ENCODE measurements at regions not wholly inside any gene's neighbourhood (a gene's known extent, or its start where the extent isn't known, plus 50 kb on each side); places are given as distances from the start of the nearest gene placed in this dataset.

GRCh38 chr7:57362868-57363267 is 87.1 kb upstream of the ZNF716 start:
- Histone ChIP-seq H3K4me2 (no peak overlapping the region), H3K36me3 (no peaks in the 10 kb centered on the region), H3K9me3 (replicated peaks in 1 of 11) (peaks cover 16 to 51% (median 36%) of the 10 kb centered on the region in 11 experiments; a peak in 21 of 22 replicates), H3K4me1 (no peaks in the 10 kb centered on the region), H3K9ac (no peak overlapping the region), H3K4me3 (no peak overlapping the region), H4K20me1 (no peaks in the 10 kb centered on the region), H3K27ac (no peak overlapping the region), H3K27me3 (no peaks in the 10 kb centered on the region)
- TF ChIP-seq Cebpa-rat (IDR thresholded peaks at IDR 0.05), result no peak

- no peak overlapping the region for H3K9ac ChIP-seq
- H3K27ac ChIP-seq, result no peak overlapping the region
- H4K20me1 ChIP-seq, result no peaks in the 10 kb centered on the region
- no peaks in the 10 kb centered on the region for H3K27me3 ChIP-seq
- H3K9me3 ChIP-seq (replicated peaks in 1 of 11), result peaks cover 12 to 53% (median 32%) of the 10 kb centered on the region in 11 experiments; a peak in 21 of 22 replicates
- H3K4me1 ChIP-seq, result no peaks in the 10 kb centered on the region
- H3K4me3 ChIP-seq, result no peak overlapping the region
- no peak overlapping the region for H3K4me2 ChIP-seq
- no peak for TF ChIP-seq Cebpa-rat (IDR thresholded peaks at IDR 0.05)
- no peaks in the 10 kb centered on the region for H3K36me3 ChIP-seq
Observed at GRCh38 chr7:57363321-57363720, 86.7 kb upstream of the ZNF716 start.

- H3K27ac ChIP-seq, result no peak overlapping the region
- H3K4me1 ChIP-seq, result no peaks in the 10 kb centered on the region
- peaks cover 5 to 39% (median 16%) of the 10 kb centered on the region in 11 experiments; a peak in 17 of 22 replicates for H3K9me3 ChIP-seq (replicated peaks in 1 of 11)
- H3K4me3 ChIP-seq, result no peak overlapping the region
- H3K27me3 ChIP-seq, result no peaks in the 10 kb centered on the region
- no peaks in the 10 kb centered on the region for H4K20me1 ChIP-seq
- no peak for TF ChIP-seq Cebpa-rat (IDR thresholded peaks at IDR 0.05)
- no peak overlapping the region for H3K9ac ChIP-seq
- H3K4me2 ChIP-seq, result no peak overlapping the region
- no peaks in the 10 kb centered on the region for H3K36me3 ChIP-seq
Observed at GRCh38 chr7:57364933-57365710, 84.9 kb upstream of the ZNF716 start.

DNA sequence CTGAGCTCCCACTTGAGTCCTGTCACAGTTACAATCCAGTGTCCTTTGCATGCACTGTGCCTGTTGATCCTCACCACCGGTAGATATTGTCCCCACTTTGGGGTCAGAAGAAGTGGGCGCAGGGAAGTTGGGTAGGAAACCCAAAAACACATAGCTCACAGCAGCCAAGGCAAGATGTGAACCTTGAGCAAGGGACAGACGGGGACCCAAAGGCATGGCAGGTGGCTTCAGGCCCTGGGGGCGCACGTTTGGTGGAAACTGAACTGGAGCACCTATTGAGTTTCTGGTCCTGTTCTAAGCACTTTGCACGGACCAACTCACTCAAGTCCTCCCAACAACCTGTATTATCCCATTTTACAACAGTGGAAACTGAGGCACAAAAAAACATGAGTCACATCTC is 82.8 kb upstream of the ZNF716 start:
- Histone ChIP-seq H3K9ac (no peak overlapping the region), H3K4me2 (no peak overlapping the region), H3K4me3 (no peak overlapping the region), H3K9me3 (replicated peaks in 1 of 11) (peaks cover 4 to 27% (median 8%) of the 10 kb centered on the region in 11 experiments; a peak in 11 of 22 replicates), H3K27ac (no peak overlapping the region), H3K27me3 (no peaks in the 10 kb centered on the region), H4K20me1 (no peaks in the 10 kb centered on the region), H3K36me3 (no peaks in the 10 kb centered on the region), H3K4me1 (no peaks in the 10 kb centered on the region)
- no peak for TF ChIP-seq Cebpa-rat (IDR thresholded peaks at IDR 0.05)

DNA sequence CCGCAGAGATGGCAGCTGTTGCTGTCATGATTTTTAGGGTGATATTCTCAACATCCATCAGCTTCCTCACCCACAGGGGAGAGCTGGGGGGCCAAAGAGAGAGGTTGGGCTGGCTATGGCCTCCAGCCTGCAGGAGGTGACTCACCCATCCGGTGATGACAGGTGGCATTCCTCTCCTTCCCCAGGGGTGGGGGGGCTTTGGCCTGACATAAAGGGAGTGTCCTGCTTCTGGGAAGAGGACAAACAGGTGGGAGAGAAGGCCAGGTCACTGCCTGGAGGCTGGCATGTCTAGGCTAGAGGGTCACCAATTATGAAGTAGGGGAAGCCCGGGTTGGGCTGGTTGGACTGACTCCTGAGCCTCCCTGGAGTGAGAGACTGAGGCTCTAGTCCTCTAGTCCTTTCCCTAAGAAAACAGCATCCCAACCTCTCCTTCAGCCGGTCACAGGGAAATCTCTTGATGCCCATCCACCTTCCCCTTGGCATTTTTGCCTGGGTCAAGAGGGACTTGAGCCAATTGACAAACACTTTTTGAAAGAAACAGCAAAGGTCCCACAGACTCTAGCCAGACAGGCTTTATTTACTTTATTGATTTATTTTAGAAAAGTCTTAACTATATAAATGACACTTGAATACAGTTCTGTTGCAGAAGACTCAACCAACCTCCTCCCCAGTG is 79.8 kb upstream of the ZNF716 start:
- H3K36me3 ChIP-seq, result no peaks in the 10 kb centered on the region
- H3K4me3 ChIP-seq, result no peak overlapping the region
- no peaks in the 10 kb centered on the region for H3K4me1 ChIP-seq
- no peaks in the 10 kb centered on the region for H3K27me3 ChIP-seq
- TF ChIP-seq Cebpa-rat (IDR thresholded peaks at IDR 0.05), result no peak
- no peaks in the 10 kb centered on the region for H4K20me1 ChIP-seq
- no peak overlapping the region for H3K9ac ChIP-seq
- H3K9me3 ChIP-seq (replicated peaks in 1 of 11), result peaks cover 18 to 51% (median 32%) of the 10 kb centered on the region in 11 experiments; a peak in 19 of 22 replicates
- no peak overlapping the region for H3K4me2 ChIP-seq
- no peak overlapping the region for H3K27ac ChIP-seq

GRCh38 chr7:57370739-57371098 is 79.3 kb upstream of the ZNF716 start:
- Histone ChIP-seq H3K27ac (no peak overlapping the region), H3K27me3 (no peaks in the 10 kb centered on the region), H3K4me2 (no peak overlapping the region), H3K9ac (no peak overlapping the region), H3K9me3 (replicated peaks in 1 of 11) (peaks cover 18 to 48% (median 33%) of the 10 kb centered on the region in 11 experiments; a peak in 19 of 22 replicates), H3K4me1 (no peaks in the 10 kb centered on the region), H4K20me1 (no peaks in the 10 kb centered on the region), H3K4me3 (no peak overlapping the region), H3K36me3 (no peaks in the 10 kb centered on the region)
- no peak for TF ChIP-seq Cebpa-rat (IDR thresholded peaks at IDR 0.05)

GRCh38 chr7:57375783-57376182 is 74.2 kb upstream of the ZNF716 start:
- Histone ChIP-seq H3K9ac (no peak overlapping the region), H3K27ac (no peak overlapping the region), H3K4me1 (no peaks in the 10 kb centered on the region), H3K36me3 (no peaks in the 10 kb centered on the region), H4K20me1 (no peaks in the 10 kb centered on the region), H3K4me2 (no peak overlapping the region), H3K4me3 (no peak overlapping the region), H3K9me3 (replicated peaks in 1 of 11) (peaks cover 11 to 35% (median 27%) of the 10 kb centered on the region in 11 experiments; a peak in 18 of 22 replicates), H3K27me3 (no peaks in the 10 kb centered on the region)
- no peak for TF ChIP-seq Cebpa-rat (IDR thresholded peaks at IDR 0.05)

- no peak overlapping the region for H3K9ac ChIP-seq
- no peaks in the 10 kb centered on the region for H3K36me3 ChIP-seq
- H4K20me1 ChIP-seq, result no peaks in the 10 kb centered on the region
- no peak overlapping the region for H3K4me2 ChIP-seq
- no peak overlapping the region for H3K27ac ChIP-seq
- no peak for TF ChIP-seq Cebpa-rat (IDR thresholded peaks at IDR 0.05)
- H3K27me3 ChIP-seq, result no peaks in the 10 kb centered on the region
- no peaks in the 10 kb centered on the region for H3K4me1 ChIP-seq
- no peak overlapping the region for H3K4me3 ChIP-seq
- H3K9me3 ChIP-seq (replicated peaks in 1 of 11), result peaks cover 0 to 7% (median 0%) of the 10 kb centered on the region in 11 experiments; a peak in 4 of 22 replicates
Observed at GRCh38 chr7:57381581-57381980, 68.4 kb upstream of the ZNF716 start.

- H3K36me3 ChIP-seq, result no peaks in the 10 kb centered on the region
- peaks cover 4 to 15% (median 10%) of the 10 kb centered on the region in 11 experiments; a peak in 11 of 22 replicates for H3K9me3 ChIP-seq (replicated peaks in 1 of 11)
- H3K4me1 ChIP-seq, result no peaks in the 10 kb centered on the region
- no peak overlapping the region for H3K9ac ChIP-seq
- no peaks in the 10 kb centered on the region for H4K20me1 ChIP-seq
- H3K27ac ChIP-seq, result no peak overlapping the region
- no peak for TF ChIP-seq Cebpa-rat (IDR thresholded peaks at IDR 0.05)
- no peak overlapping the region for H3K4me3 ChIP-seq
- H3K27me3 ChIP-seq, result no peaks in the 10 kb centered on the region
- no peak overlapping the region for H3K4me2 ChIP-seq
Observed at GRCh38 chr7:57384380-57384779, 65.6 kb upstream of the ZNF716 start.

All from BLaER1 treated with 17β-estradiol and CSF1 and Interleukin-3, amounts not matched to agents 10 nM and 100 nM (cell line).